H1 (cell line): ENCODE measurements at regions not wholly inside any gene's neighbourhood (a gene's known extent, or its start where the extent isn't known, plus 50 kb on each side); places are given as distances from the start of the nearest gene placed in this dataset.
A peak's percentile ranks its signal among the peaks of the same experiment; 100 is the strongest.

Experiments used
- CTCF ChIA-PET: fragments of 300-600 bp; sonication (Branson Sonifier 250); formaldehyde crosslinking; loops from one replicate; lab custom pipeline; 2021; ENCODE audit not compliant: partially characterized antibody; lab: Charles Lee
- POLR2A ChIA-PET: fragments of 300-600 bp; sonication (Branson Sonifier 250); formaldehyde crosslinking; loops from one replicate; lab custom pipeline; 2021; ENCODE audit warnings: inconsistent platforms; ENCODE audit not compliant: partially characterized antibody; lab: Charles Lee
- DNase-seq, 2 experiments: peaks; one replicate each; pipeline versions ENCODE4 v3.0.0 to v3.0.0-alpha.2; 2010 to 2022; ENCODE audit warnings: low spot score in 2 of 2, low read depth in 1 of 2, mixed read lengths in 1 of 2
- FAIRE-seq: peaks from 2 replicates; lab custom pipeline; 2011; peaks lifted over from hg19 to GRCh38; lab: Jason Lieb, UNC
- H2AFZ ChIP-seq: 2 replicates; pipeline ENCODE4 v1.8.1; 2012; ENCODE audit warnings: low read length, inconsistent platforms
- H2AK5ac ChIP-seq: 2 replicates; pipeline ENCODE4 v1.6.1; 2013; ENCODE audit warnings: low read depth, low read length
- H2BK120ac ChIP-seq: replicated peaks from 2 replicates; pipeline ENCODE3; 2013; ENCODE audit warnings: low read depth, low read length, inconsistent platforms
- H2BK12ac ChIP-seq: 2 replicates; pipeline ENCODE4 v1.6.1; 2013; ENCODE audit warnings: low read depth, low read length
- H2BK15ac ChIP-seq: 2 replicates; pipeline ENCODE4 v1.6.1; 2013; ENCODE audit warnings: low read length
- H2BK20ac ChIP-seq: 2 replicates; pipeline ENCODE4 v1.6.1; 2013; ENCODE audit warnings: low read length
- H2BK5ac ChIP-seq: 2 replicates; pipeline ENCODE4 v1.6.1; 2013; ENCODE audit warnings: low read depth, low read length
- H3K14ac ChIP-seq: 2 replicates; pipeline ENCODE4 v1.6.1; 2013; ENCODE audit warnings: inconsistent platforms; ENCODE audit not compliant: insufficient read length
- H3K18ac ChIP-seq: 2 replicates; pipeline ENCODE4 v1.6.1; 2013; ENCODE audit warnings: low read length; ENCODE audit errors: extremely low read depth
- H3K23ac ChIP-seq: 2 replicates; pipeline ENCODE4 v1.6.1; 2013; ENCODE audit warnings: inconsistent platforms; ENCODE audit not compliant: insufficient read length
- H3K23me2 ChIP-seq: 2 replicates; pipeline ENCODE4 v1.6.1; 2013; ENCODE audit warnings: low read depth, low read length
- H3K27ac ChIP-seq: 2 replicates; pipeline ENCODE4 v1.6.1; 2011; ENCODE audit warnings: low read depth, low read length, inconsistent platforms
- H3K27me3 ChIP-seq, 4 experiments: replicated peaks in 1 of 4; 1 replicate in 1 of 4; 2 replicates in 3 of 4; pipeline versions ENCODE4 v1.6.1 to v1.8.1; 2011 to 2013; ENCODE audit warnings: low read length in 3 of 4, mild to moderate bottlenecking in 3 of 4, inconsistent platforms in 2 of 4, mixed read lengths in 2 of 4, moderate library complexity in 1 of 4; ENCODE audit not compliant: control insufficient read depth in 3 of 4, insufficient read depth in 3 of 4; ENCODE audit errors: extremely low read depth in 1 of 4
- H3K36me3 ChIP-seq, 4 experiments: 2 replicates each; pipeline versions ENCODE4 v1.6.1 to v1.8.1; 2011 to 2013; ENCODE audit warnings: mild to moderate bottlenecking in 4 of 4, low read length in 3 of 4, moderate library complexity in 2 of 4, control low read depth in 1 of 4, inconsistent platforms in 1 of 4; ENCODE audit not compliant: insufficient read depth in 4 of 4, control insufficient read depth in 2 of 4
- H3K4ac ChIP-seq: replicated peaks from 2 replicates; pipeline ENCODE3; 2013; ENCODE audit warnings: low read length, low read depth, mixed read lengths, inconsistent platforms; ENCODE audit not compliant: insufficient read length
- H3K4me1 ChIP-seq, 4 experiments: replicated peaks in 1 of 4; 1 replicate in 1 of 4; 2 replicates in 3 of 4; pipeline versions ENCODE4 v1.6.1 to v1.8.1; 2011 to 2013; ENCODE audit warnings: low read length in 3 of 4, inconsistent platforms in 2 of 4, mixed read lengths in 1 of 4; ENCODE audit not compliant: insufficient read depth in 4 of 4, control insufficient read depth in 3 of 4
- H3K4me2 ChIP-seq, 2 experiments: 2 replicates each; pipeline versions ENCODE4 v1.6.1 to v1.8.1; 2011 to 2013; ENCODE audit warnings: low read depth in 2 of 2, low read length in 2 of 2, control low read depth in 1 of 2, inconsistent platforms in 1 of 2, mild to moderate bottlenecking in 1 of 2; ENCODE audit not compliant: insufficient read depth in 1 of 2
- H3K4me3 ChIP-seq, 4 experiments: fragments of 200-600, 300-600 bp in 1 of 4; sonication (generic), shearing (Covaris generic), sonication (Bioruptor Twin) in 1 of 4; 2 replicates each; pipeline versions ENCODE4 v1.5.1 to v1.8.1; 2011 to 2016; ENCODE audit warnings: low read length in 4 of 4, low read depth in 3 of 4, control low read depth in 2 of 4, inconsistent platforms in 2 of 4, mild to moderate bottlenecking in 2 of 4, mixed read lengths in 1 of 4, moderate library complexity in 1 of 4; ENCODE audit not compliant: insufficient read depth in 2 of 4; ENCODE audit errors: extremely low read depth in 1 of 4
- H3K56ac ChIP-seq: replicated peaks from 2 replicates; pipeline ENCODE3; 2013; ENCODE audit warnings: low read depth, mild to moderate bottlenecking, mixed read lengths, low read length, inconsistent platforms; ENCODE audit not compliant: insufficient read length
- H3K79me1 ChIP-seq: 2 replicates; pipeline ENCODE4 v1.6.1; 2013; ENCODE audit warnings: low read depth, low read length, control low read depth
- H3K79me2 ChIP-seq, 2 experiments: 2 replicates each; pipeline versions ENCODE4 v1.6.1 to v1.8.1; 2012 to 2013; ENCODE audit warnings: low read length in 2 of 2, mild to moderate bottlenecking in 2 of 2, inconsistent platforms in 1 of 2; ENCODE audit not compliant: insufficient read depth in 2 of 2, control insufficient read depth in 1 of 2
- H3K9ac ChIP-seq, 4 experiments: replicated peaks in 1 of 4; 1 replicate in 1 of 4; 2 replicates in 3 of 4; pipeline versions ENCODE4 v1.6.1 to v1.8.1; 2011 to 2013; ENCODE audit warnings: low read depth in 3 of 4, low read length in 3 of 4, control low read depth in 2 of 4, mild to moderate bottlenecking in 2 of 4, moderate library complexity in 2 of 4, inconsistent platforms in 1 of 4; ENCODE audit errors: extremely low read depth in 1 of 4
- H3K9me3 ChIP-seq, 2 experiments: 2 replicates each; pipeline versions ENCODE4 v1.6.1 to v1.8.1; 2012 to 2013; ENCODE audit warnings: mild to moderate bottlenecking in 2 of 2, moderate library complexity in 2 of 2, control low read depth in 1 of 2, inconsistent platforms in 1 of 2, low read depth in 1 of 2, low read length in 1 of 2, mixed read lengths in 1 of 2; ENCODE audit not compliant: insufficient read depth in 2 of 2
- H4K20me1 ChIP-seq, 2 experiments: replicated peaks in 1 of 2; 2 replicates each; pipeline versions ENCODE3 to v1.8.1; 2011 to 2013; ENCODE audit warnings: inconsistent platforms in 2 of 2, low read length in 2 of 2, mild to moderate bottlenecking in 1 of 2; ENCODE audit not compliant: insufficient read depth in 2 of 2, control insufficient read depth in 1 of 2
- H4K5ac ChIP-seq: 2 replicates; pipeline ENCODE4 v1.6.1; 2013; ENCODE audit warnings: low read length, low read depth, mixed read lengths, inconsistent platforms; ENCODE audit not compliant: insufficient read length
- H4K8ac ChIP-seq: 2 replicates; pipeline ENCODE4 v1.8.0; 2013; ENCODE audit warnings: mild to moderate bottlenecking, moderate library complexity, low read length, inconsistent platforms; ENCODE audit not compliant: insufficient read depth; ENCODE audit errors: extremely low read depth
- H4K91ac ChIP-seq: replicated peaks from 2 replicates; pipeline ENCODE3; 2013; ENCODE audit warnings: low read length, mixed read lengths, inconsistent platforms; ENCODE audit not compliant: insufficient read length
- CEBPB ChIP-seq: IDR thresholded peaks from 2 replicates; pipeline ENCODE4 v1.6.1; 2012; ENCODE audit warnings: low read depth, low read length
- EZH2 ChIP-seq: fragments of 200-600 bp; sonication (generic); IDR thresholded peaks from 2 replicates; pipeline ENCODE4 v1.7.1; 2012; ENCODE audit warnings: low read depth, mild to moderate bottlenecking, moderate library complexity, low read length, inconsistent platforms; ENCODE audit not compliant: severe bottlenecking
- HDAC6 ChIP-seq: IDR thresholded peaks from one replicate; pipeline ENCODE4 v1.7.1; 2012; ENCODE audit warnings: low read depth, mild to moderate bottlenecking, inconsistent platforms, low read length, moderate library complexity
- NRF1 ChIP-seq: IDR thresholded peaks from 2 replicates; pipeline ENCODE4 v1.6.1; 2011; ENCODE audit warnings: mild to moderate bottlenecking, low read depth, low read length, improper control_type of control experiment
- SP2 ChIP-seq: IDR thresholded peaks from 2 replicates; pipeline ENCODE4 v1.6.1; 2012; ENCODE audit warnings: mild to moderate bottlenecking, low read length, inconsistent platforms
- TAF7 ChIP-seq: optimal IDR thresholded peaks from 2 replicates; pipeline ENCODE3; 2011; ENCODE audit warnings: low read depth, mild to moderate bottlenecking, inconsistent platforms, low read length, moderate library complexity, borderline replicate concordance
- ZNF274 ChIP-seq: IDR thresholded peaks from 2 replicates; pipeline ENCODE4 v1.7.0; 2012; ENCODE audit warnings: low read length, borderline replicate concordance; ENCODE audit errors: extremely low read depth
- WGBS, 2 experiments: shearing (Covaris generic) in 1 of 2; methylation state at CpG; one replicate each; pipeline versions ENCODE4 v1.1.6 to v1.1.7; 2013 to 2015; ENCODE audit warnings: low lambda C conversion rate in 2 of 2, mixed read lengths in 2 of 2, inconsistent platforms in 1 of 2, low coverage in 1 of 2, missing lambda C conversion rate in 1 of 2; ENCODE audit not compliant: insufficient replicate concordance in 2 of 2, insufficient coverage in 1 of 2, insufficient read length in 1 of 2; ENCODE audit errors: extremely low coverage in 1 of 2, missing lambda C conversion rate in 1 of 2; 5-methylcytosine and 5-hydroxymethylcytosine counted together

DNA sequence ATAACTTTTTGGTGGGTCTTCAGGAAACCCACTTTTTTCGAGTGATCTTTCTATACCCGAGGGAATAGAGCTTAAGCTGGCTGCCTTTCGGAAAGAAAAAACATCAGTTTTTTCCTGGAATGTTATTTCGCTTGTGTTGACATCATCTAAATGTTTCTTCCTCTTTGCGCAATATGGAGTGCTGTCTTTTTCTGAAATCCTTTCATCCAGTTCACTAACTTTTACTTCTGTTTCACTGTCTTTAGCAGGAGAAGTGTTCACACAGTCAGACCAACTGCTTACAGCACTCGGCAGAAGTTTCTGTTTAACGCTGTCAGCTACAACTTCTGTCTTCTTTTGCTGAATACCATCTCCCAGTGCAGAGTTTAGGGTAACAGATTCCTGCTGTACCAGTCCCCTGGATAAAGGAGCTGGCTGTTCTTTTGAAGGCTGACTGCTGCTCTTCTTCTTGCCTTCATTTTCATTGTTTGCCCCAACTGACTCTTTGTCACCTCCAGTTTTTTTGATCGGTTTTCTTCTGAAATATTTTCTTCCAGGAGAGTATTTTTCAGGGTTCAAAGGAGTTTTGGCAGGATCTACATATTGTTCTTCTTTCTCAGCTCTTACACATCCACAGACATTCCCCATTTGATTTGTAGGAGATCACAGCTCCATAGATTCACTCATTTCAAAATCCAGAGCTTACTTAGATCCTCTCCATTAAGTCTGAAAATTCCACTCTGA is 50.0 kb upstream of the DST start:
- H2BK5ac ChIP-seq = no peak overlapping the region
- H3K79me2 ChIP-seq = no peaks in the 10 kb centered on the region
- no peaks in the 10 kb centered on the region for H3K27me3 ChIP-seq
- no peak overlapping the region for H3K18ac ChIP-seq
- H3K79me1 ChIP-seq = no peaks in the 10 kb centered on the region
- no peak overlapping the region for H2AK5ac ChIP-seq
- POLR2A ChIA-PET = no interaction called here
- H4K91ac ChIP-seq = no peak overlapping the region
- H3K14ac ChIP-seq = no peak overlapping the region
- no peak overlapping the region for H3K56ac ChIP-seq
- H3K23me2 ChIP-seq = no peaks in the 10 kb centered on the region
- no peak for DNase-seq
- no peak overlapping the region for H3K27ac ChIP-seq
- no peak overlapping the region for H2BK20ac ChIP-seq
- no peak overlapping the region for H2BK15ac ChIP-seq
- no peak overlapping the region for H4K5ac ChIP-seq
- no peak overlapping the region for H3K4ac ChIP-seq
- H3K4me2 ChIP-seq = no peak overlapping the region
- TF ChIP-seq ZNF274 (no peak), TAF7 (no peak), HDAC6 (no peak), NRF1 (no peak), CEBPB (peak; percentile 26; the same call in 1 of the 2 replicates), EZH2 (no peak), SP2 (no peak)
- TF ChIP-seq, all 59 proteins: peak for 1
- no peak overlapping the region for H3K4me3 ChIP-seq
- no peak overlapping the region for H3K23ac ChIP-seq
- H4K8ac ChIP-seq = no peak overlapping the region
- peak; percentile 32 for FAIRE-seq
- H3K36me3 ChIP-seq = no peaks in the 10 kb centered on the region; a peak in 1 of 8 replicates
- H3K9ac ChIP-seq = no peak overlapping the region
- H2BK12ac ChIP-seq = no peak overlapping the region
- no peak overlapping the region for H2AFZ ChIP-seq
- H3K9me3 ChIP-seq = no peaks in the 10 kb centered on the region
- CTCF ChIA-PET = interaction anchor here (0.9 to 2.7 kb wide), 6 partner anchors 8 to 263 kb away, joined by 3 to 10 read pairs (median 4); no protein-coding TSS in a partner anchor
- H4K20me1 ChIP-seq = peaks cover 0 to 2% of the 10 kb centered on the region in 2 experiments
- 95% methylated on average over 8 of the region's 8 CpGs; no CpG with 5 or more reads in 1 of the 2 experiments for WGBS, 2 experiments
- H3K4me1 ChIP-seq = no peaks in the 10 kb centered on the region
- H2BK120ac ChIP-seq = no peak overlapping the region
